Breast epithelium (tissue), 3 donors: ENCODE measurements at regions not wholly inside any gene's neighbourhood (a gene's known extent, or its start where the extent isn't known, plus 50 kb on each side); places are given as distances from the start of the nearest gene placed in this dataset.

Experiments used
- POLR2A ChIP-seq: fragments of 450-650 bp; IDR thresholded peaks from one replicate; pipeline ENCODE4 v1.6.1; 2016; ENCODE audit warnings: antibody characterized with exemption, mild to moderate bottlenecking, moderate library complexity
- POLR2AphosphoS5 ChIP-seq, 3 donors: sonication (generic); formaldehyde crosslinking; IDR thresholded peaks; one replicate each; pipeline ENCODE4 v1.6.1; 2017; ENCODE audit warnings: antibody characterized with exemption in 3 of 3
- TF ChIP-seq, protein P1 (sequence below), 3 donors: fragments of 450-650 bp; IDR thresholded peaks; one replicate each; pipeline ENCODE4 v1.5.1; 2016 to 2017; ENCODE audit warnings: antibody characterized with exemption in 3 of 3, mild to moderate bottlenecking in 3 of 3, moderate library complexity in 3 of 3

DNA sequence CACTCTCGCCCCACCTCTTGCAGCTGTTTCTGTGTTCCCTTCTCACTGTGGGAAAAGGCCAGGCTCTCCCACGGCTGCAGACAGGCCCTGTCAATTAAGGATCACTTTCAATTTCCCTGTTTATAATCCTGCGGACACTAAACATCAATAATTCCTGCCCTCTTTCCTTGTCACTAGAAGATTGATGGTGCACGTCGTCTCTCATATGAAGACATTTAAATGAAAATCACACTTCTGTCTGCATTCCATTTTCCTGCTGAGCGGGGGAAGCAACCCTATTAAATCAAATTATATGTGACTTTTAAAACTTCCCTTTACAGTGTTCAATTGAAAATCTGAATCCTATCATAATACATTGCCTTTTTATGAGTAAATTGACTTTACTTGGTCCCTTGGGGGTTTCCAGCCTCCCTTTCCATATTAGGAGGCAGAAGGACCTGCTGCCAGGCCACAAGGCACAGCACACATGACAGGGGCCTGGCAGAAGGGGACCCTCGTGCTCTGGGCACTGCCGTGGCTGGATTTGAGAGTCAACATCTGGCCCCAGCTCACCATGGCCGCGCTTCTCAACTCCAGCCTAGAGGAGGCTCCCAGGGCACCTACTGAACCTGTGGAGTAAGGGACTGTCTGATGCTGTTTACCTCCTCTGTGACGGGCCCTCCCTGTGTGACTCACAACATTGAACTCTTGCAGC lies 311.0 kb upstream of the IRX4 start:
- TF ChIP-seq, protein P1, sequence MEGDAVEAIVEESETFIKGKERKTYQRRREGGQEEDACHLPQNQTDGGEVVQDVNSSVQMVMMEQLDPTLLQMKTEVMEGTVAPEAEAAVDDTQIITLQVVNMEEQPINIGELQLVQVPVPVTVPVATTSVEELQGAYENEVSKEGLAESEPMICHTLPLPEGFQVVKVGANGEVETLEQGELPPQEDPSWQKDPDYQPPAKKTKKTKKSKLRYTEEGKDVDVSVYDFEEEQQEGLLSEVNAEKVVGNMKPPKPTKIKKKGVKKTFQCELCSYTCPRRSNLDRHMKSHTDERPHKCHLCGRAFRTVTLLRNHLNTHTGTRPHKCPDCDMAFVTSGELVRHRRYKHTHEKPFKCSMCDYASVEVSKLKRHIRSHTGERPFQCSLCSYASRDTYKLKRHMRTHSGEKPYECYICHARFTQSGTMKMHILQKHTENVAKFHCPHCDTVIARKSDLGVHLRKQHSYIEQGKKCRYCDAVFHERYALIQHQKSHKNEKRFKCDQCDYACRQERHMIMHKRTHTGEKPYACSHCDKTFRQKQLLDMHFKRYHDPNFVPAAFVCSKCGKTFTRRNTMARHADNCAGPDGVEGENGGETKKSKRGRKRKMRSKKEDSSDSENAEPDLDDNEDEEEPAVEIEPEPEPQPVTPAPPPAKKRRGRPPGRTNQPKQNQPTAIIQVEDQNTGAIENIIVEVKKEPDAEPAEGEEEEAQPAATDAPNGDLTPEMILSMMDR (IDR thresholded peaks at IDR 0.05): no peak
- no peak for TF ChIP-seq POLR2A
- no peak for TF ChIP-seq POLR2AphosphoS5 (IDR thresholded peaks at IDR 0.05)
